Spleen (tissue), 7 donors: ENCODE measurements at regions not wholly inside any gene's neighbourhood (a gene's known extent, or its start where the extent isn't known, plus 50 kb on each side); places are given as distances from the start of the nearest gene placed in this dataset.

Experiments
- POLR2AphosphoS5 ChIP-seq, 3 donors: sonication (generic); formaldehyde crosslinking; IDR thresholded peaks; one replicate each; pipeline ENCODE4 v1.5.1; 2017; ENCODE audit warnings: antibody characterized with exemption in 3 of 3
- TF ChIP-seq, protein P1 (sequence below), 11 experiments: fragments of 200-600 bp in 7 of 11; fragments of 450-650 bp in 4 of 11; sonication (generic) in 4 of 11; IDR thresholded peaks in 8 of 11; conservative IDR thresholded peaks in 3 of 11; 1 replicate in 7 of 11; 2 replicates in 4 of 11; pipeline versions ENCODE4 v1.4.0 to v1.8.0; 2016 to 2021; ENCODE audit warnings: antibody characterized with exemption in 11 of 11, inconsistent platforms in 4 of 11, mild to moderate bottlenecking in 1 of 11
- donor health status: DM: no; HTN: no; CAD: no; lungs with moderate emphysema.
- donor health status: DM: no; HTN: no; CAD: no.
- donor health status: DM: no; HTN: no; CAD: no.

DNA sequence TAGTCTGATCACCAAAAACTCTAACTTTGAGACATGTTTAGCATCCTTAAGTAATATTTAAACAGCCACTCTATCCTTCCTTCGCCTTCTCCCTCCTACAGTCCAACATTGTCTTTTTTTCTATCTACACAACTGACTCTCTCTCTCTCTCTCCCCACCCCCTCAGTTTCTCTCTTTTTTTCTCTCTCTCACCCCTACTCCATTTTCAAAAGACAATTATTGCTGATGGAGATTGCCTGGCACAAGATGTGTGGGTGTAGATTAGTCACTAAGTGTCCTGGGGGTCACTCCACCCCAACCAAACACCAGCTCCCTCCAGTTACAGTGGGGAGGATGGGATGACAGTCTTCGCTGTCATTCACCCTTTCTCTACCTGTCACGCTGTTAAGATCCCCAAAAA is 94.5 kb upstream of the NFIA start:
- TF ChIP-seq POLR2AphosphoS5 (IDR thresholded peaks at IDR 0.05), result no peak
- TF ChIP-seq, protein P1, sequence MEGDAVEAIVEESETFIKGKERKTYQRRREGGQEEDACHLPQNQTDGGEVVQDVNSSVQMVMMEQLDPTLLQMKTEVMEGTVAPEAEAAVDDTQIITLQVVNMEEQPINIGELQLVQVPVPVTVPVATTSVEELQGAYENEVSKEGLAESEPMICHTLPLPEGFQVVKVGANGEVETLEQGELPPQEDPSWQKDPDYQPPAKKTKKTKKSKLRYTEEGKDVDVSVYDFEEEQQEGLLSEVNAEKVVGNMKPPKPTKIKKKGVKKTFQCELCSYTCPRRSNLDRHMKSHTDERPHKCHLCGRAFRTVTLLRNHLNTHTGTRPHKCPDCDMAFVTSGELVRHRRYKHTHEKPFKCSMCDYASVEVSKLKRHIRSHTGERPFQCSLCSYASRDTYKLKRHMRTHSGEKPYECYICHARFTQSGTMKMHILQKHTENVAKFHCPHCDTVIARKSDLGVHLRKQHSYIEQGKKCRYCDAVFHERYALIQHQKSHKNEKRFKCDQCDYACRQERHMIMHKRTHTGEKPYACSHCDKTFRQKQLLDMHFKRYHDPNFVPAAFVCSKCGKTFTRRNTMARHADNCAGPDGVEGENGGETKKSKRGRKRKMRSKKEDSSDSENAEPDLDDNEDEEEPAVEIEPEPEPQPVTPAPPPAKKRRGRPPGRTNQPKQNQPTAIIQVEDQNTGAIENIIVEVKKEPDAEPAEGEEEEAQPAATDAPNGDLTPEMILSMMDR (IDR thresholded peaks at IDR 0.05 in 8 of 11, conservative IDR thresholded peaks at IDR 0.05 in 3 of 11), result no peak
